HG03060 (cell line): ENCODE measurements at regions not wholly inside any gene's neighbourhood (a gene's known extent, or its start where the extent isn't known, plus 50 kb on each side); places are given as distances from the start of the nearest gene placed in this dataset.

Source experiments
- ATAC-seq: cut with Tn5 transposase; IDR thresholded peaks from one replicate; pipeline ENCODE4 v1.9.1; 2021; ENCODE audit warnings: low read depth, moderate number of reproducible peaks; ENCODE audit not compliant: unreplicated experiment

DNA sequence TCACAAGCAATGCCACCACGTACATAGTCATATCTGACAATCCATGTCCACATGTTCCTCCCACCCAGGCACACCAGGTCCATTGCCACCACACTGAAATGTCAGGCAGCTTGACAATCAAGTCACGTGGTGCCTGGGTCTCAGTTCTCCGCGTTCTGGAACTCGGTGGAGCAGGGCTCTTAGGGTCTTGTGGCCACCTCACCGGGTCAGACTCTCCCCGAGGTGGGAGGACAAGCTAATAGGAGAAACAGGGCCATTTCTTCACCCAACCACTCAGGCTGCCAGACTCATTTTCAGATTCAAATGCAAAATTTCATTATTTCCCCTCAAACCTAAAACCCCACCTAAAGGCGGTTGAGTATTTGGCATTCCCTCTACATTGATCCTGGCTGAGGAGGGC lies 200.5 kb upstream of the GAS1 start:
- no peak for ATAC-seq

DNA sequence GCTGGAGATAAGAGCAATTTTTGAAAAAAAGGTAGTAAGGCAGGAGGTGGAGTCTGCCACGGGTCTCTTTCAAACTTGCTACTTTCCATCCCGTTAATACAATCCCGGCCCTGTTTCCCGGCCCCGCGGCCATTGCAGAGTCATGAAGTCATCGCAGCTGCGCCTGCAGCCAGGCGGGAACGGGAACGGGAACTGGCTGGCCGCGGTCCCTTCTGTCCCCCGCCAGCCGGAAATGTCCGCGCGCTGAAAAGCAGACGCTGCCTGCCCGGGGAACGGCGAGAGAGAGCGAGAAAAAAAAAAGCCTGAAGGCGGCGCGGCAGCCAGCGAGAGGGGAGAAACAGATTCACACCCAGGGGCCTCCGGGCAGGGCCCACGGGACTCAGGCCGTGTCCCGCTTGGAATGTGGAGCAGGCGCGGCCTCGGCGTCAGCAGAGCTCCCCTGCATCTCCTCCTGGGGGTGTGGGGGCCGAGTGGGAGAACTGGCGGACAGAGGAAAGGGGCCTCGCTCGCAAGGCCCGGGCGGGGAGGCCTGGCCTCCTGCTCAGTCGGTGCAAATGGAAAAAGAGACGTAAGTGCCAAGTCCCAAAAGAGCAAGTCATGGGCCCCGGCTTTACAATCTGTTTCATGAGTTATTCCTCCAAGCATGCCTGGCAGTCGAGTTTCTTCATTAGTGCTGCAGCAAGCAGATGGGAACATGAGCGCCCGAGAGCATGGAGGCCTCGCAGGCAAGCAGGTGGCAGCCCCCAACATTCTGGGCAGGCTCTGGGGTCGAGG lies 201.2 kb upstream of the GAS1 start:
- no peak for ATAC-seq

DNA sequence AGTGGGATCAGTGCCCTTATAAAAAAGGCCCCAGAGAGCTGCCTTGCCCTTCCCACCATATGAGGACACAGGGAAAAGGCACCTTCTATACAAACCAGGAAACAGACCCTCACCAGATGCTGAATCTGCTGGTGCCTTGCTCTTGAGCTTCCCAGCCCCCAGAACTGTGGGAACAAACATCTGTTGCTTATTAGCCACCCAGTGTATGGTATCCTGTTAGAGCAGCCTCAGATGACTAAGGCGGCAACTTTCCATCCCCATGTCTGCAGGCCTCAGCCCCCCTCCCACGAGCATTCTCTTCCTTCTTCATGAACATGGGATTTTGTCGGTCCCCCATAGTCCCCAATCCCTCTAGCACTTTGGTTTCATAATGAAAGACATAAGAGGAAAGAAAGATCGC lies 202.5 kb upstream of the GAS1 start:
- ATAC-seq, result no peak

DNA sequence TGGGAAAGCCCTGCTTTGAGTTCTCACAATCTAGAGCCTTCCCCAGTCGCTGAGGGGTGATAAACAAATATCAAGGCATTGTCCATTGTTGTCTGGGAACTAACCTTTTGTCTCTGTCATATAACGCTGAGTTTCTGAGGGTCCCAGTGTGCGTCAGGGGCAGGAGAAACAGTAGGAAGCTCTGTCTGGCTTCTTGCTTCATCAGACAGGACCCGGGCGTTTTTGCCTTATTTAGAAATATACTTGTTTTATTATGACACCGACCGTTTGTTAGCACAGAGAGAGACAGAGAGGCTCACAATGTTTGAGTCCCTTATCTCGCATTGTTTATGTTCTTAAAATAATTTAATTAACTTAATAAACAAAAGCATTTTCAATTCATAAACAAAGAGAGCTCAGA lies 204.9 kb upstream of the GAS1 start:
- ATAC-seq, result no peak

DNA sequence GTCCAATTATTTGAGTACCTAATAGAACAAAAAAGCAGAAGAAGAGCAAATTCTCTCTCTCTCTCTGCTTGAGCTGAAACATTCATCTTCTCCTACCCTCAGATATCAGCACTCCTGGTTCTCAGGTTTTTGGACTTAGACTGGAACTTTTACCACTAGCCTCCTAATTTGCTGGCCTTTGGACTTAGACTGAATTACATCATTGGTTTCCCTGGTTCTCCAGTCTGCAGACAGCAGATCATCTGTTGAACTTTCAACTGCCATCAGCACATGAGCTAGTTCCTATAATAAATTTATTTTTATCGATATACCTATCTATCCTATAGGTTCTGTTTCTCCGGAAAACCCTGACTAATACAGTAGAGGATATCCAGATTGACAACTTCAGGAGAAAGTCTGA lies 208.9 kb upstream of the GAS1 start:
- no peak for ATAC-seq

DNA sequence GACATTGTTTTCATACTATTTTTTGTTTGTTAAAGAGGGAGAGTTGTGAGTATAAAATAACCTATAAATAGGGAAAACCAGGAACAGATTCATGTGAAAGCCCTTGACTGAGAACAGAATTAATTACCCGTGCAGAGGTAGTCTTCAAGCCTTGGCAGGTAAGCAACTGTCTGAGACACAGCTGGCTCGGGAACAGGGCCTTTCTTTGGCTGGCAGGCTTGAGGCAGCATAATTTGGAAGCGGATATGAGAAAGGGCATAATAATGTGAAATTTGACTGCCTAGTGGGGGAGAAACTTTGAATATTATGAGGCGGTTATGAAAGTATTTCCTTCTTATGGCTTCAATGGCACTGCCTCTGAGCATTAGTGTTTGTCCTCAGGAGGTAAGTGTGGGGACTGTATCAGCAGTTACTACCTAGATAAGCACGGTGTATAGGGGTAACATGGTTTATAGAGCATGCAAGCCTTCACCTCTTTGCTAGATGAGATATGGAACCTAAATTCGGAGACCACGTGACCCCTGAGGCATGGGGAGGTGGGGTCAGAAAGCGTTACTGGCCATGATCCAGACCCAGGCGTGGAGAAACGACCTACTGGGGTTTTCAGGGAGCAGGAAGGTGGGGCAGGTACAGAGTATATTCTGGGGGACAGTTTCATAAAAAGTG lies 210.2 kb upstream of the GAS1 start:
- no peak for ATAC-seq

DNA sequence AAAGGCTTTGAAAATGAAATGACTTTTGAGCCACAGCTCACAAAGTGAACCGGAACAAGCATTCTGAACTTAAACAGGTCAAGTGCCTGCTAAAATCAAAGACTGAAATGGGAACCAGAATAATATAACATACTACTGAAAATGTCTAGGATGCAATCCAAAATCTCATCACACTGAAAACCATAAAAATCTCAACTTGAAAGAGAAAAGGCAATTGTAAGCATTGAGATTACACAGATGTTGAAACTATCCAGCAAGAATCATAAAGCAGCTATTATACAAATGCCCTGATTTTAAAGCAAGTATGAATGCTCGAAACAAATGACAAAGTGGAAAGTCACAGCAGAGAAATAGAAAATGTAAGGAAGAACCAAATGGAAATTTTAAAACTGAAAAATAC lies 211.5 kb upstream of the GAS1 start:
- no peak for ATAC-seq

DNA sequence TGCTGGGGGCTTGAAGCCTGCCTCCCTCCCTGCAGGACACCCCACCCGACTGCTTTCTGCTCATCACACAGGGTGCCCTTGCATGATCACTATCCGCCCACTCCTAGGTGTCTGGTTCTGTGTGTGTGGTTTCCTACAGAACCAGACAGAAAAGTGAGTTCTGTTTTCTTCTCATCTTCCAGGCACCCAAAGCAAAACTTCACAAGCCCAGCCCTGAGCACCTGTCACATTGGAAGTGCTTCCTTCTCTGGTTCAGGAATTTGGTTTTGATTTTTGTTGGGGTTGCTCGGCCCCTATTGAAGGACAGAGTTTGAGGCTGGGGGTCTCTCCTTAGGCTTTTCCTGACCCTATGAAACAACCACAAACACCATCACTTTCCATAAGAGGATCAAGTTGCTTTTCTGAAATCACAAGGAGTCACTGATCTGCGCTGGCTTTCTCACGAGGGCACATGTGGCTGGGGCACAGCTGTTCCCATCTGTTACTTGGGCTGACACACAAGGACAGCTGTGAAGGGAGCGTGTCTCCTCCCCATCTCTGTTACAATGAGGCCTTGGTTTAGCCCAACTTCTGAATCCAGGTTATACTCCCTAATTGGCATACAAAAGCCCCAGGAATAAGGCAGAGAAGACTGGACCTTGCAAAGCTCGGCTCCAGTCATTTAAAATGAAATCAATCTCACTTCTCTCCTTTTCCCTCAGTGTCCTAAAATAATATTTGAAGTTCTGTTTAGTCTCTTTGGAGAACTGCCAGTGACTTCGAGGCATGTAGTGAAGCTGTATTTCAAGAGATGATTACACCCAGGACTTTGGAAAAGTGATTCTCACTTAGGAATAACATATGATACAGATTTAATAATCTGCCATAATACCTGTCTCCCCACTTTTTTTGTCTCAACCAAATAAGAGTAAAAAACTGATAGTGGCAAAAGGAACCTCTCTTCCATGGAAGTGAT lies 213.1 kb upstream of the GAS1 start:
- no peak for ATAC-seq

DNA sequence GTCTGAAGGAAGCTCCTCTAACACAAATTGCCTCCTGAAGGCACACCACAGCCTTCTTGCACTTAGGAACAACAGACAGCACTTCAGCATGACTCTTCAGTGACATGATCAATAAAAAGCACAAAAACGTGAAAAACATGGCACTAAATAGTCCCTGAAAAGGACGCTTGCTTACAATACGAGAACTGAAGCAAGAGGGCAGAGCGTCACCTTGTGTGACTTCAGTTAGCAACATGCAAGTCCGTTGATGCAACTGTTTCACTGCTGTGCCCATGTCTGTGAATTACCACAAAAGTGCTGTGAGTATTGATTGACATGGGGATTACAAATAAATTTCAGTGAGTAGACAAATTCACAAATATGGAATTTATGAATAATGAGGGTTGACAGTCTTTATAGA lies 219.9 kb upstream of the GAS1 start:
- no peak for ATAC-seq

DNA sequence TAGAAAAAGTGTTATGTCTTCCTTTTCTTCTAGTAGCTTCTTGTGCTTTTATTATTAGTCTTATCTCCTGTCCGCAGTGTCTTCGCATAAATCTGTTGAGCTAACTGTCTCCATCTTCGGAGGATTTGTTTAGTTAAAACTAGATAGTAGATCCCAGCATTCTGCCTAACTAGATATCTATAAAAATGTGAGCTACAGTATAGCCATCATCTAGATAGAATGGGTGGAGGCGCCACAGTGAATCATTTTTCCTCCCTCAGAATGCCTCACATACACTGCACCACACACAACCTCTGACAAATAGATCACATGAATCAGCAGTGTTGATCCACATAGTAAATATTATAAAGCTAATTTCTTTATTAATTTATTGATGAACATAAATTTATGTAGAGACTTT lies 220.3 kb upstream of the GAS1 start:
- ATAC-seq, result no peak

DNA sequence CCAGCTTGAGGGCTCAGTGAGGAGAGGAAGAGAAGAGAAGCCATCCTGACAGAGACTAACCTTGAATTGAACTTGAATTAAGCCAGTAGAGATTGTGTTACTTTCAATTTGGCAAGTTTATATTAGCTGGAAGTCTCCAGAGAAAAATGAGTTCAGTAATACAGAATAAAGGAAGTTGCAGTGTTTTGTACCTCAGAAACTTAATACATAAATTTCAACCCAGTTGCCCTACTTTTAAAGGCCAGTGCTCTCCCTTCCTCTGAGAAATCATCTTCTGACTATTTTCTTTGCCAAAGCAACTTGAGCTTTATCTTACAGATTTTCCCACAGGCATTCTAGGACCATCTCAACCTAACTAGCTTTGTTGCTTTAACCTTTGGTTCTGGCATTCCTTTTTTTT lies 231.0 kb upstream of the GAS1 start:
- ATAC-seq, result no peak

DNA sequence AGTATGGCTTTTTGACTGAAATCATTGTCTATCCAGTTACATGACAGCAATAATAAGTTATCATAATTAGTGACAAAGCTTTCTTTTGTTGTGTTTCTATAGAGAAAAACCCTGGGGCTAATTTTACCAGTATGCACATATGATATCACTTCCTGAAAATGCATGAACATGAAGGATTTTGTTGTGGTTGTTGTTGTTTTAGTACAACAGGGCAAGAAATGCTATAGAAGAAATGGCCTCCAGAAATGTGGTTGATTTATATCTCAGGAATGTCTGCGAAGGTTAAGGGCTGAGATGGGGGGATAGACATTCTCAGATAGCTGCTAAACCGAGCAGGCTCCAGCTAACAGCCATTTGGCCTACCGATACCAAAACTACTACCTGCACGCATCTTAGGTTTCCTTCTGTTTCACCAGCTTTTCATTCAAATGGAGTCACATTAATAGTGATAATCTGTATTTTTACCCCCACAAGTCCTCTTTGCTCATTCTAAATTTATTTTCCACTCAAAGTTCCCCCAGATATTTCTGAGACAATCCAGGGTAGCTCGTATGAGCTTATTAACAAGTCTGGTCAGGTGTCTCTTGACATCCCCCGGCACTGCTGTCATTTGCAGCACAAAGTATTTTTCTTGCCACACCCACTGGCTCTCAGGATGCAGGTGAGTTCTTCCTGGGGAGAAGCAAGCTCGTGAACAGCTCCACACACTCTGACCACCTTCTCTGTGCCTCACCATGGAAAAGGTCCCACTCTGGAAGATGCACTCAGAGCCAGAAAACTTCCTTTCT lies 232.4 kb upstream of the GAS1 start:
- ATAC-seq, result no peak

DNA sequence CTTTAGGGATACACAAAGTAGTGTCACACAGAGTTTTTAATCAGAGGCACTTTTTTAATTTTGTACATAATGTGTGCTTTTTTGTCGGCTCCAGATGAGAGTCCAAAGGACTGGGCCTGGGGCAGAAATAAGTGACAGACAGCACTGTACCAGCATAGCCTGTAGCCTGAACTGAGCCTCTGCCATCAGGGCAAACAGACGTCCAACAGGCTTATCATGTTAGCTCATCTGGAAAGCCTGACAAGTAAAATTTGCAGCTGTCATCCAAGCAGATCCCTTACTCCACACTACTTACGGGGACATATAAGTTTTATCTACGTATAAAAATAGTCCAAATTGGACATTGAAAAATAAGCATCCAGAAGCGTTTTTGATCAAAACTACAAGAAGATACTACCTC lies 233.1 kb upstream of the GAS1 start:
- ATAC-seq, result no peak

DNA sequence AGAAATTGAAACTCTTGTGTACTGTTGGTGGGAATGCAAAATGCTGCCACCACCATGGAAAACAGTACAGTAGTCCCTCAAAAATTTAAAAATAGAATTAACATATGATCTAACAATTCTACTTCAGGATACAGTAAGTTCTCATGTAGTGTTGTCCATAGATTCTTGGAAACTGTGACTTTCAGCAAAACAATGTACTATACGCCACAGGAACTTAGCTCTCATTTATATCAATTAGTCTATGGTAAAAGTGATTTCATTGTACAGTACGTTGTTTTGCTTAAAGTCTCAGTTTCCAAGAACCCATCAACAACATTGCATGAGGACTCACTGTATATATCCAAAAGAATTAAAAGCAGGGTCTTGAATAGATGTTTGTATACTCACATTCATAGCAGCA lies 233.5 kb upstream of the GAS1 start:
- no peak for ATAC-seq

DNA sequence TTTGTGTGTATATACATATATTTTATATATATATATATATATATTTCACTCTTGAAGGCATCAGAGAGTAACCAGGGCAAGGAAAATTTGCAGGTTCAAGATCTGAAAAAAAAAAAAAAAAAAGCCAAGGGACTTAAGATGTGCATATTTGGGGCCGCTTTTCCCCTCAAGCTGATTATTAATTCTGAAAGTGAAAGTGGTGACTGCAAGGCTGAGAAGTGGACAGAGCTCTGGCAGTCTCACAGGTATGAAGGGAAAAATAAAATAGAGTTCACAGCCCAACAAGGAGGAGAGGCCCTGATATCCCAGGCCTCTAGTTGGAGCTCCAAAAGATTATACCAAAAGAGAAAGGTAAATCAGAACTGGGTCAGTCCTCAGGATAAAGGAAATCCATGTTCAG lies 234.4 kb upstream of the GAS1 start:
- no peak for ATAC-seq

DNA sequence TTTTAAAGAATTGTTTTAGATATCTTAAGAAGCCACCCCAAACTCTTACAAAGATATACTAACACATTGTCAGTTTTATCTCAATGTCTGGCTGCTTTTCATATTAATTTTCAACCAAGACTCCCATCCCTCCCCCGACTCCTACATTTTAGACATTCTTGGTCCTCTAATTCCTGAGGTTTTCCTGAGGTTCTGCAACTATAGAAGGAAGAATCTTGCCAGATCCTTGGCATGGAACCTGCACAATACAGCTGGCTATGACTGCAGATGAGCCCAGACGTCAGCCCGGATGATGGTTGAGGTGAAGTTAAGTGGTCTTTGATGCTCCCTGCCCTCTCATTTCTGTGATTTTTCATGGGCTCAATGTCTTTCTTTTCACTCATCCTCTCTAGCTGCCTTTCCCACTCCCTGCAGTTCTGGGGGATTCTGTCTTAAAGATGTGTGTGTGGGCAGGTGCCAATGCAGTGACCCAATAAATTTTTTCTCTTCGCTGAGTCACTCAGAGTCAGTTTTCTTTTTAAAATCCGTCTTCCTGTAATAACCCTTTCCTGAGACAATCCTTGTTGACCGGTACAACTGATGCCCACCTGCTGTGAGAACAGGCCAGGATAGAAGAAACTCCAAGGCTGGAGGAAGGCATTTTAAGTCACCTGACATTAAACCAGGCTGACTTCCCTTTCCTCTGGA lies 237.8 kb upstream of the GAS1 start:
- no peak for ATAC-seq

DNA sequence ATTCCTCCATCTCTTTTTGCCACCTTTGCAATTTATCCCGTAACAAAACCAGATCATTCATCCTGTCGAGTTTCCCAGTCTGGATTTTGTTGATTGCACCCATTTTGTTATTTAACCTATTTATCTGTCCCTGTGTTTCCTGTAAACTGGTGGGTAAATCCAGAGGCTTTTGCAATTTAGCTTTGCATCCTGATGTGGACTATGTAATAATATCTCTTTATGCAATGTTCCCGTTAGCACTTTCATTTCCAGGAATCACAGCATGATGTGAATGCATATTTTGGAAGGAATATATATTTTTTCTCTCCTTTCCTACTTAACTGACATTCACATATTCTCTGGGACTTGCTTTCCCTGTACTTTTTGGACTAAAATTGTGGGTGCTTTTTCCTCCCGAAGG lies 240.3 kb upstream of the GAS1 start:
- no peak for ATAC-seq

DNA sequence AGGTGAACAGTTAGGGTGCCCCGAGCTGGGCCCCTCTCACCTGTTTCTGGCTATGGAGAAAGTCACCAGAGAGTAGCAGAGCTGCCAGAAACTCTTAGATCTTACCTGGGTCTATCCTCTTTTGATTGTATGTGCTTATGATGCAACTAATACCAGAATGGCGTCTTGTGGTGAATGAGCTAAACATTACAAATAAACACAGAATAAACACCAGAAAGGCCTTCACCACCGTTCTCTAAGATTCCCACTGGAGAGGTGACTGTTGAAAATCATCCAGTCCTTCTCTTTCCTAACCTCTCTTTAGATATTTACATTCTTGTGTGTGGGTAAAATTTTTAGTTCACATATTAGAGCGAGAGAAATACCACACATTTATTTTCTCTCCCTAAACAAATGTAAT lies 241.7 kb upstream of the GAS1 start:
- no peak for ATAC-seq

DNA sequence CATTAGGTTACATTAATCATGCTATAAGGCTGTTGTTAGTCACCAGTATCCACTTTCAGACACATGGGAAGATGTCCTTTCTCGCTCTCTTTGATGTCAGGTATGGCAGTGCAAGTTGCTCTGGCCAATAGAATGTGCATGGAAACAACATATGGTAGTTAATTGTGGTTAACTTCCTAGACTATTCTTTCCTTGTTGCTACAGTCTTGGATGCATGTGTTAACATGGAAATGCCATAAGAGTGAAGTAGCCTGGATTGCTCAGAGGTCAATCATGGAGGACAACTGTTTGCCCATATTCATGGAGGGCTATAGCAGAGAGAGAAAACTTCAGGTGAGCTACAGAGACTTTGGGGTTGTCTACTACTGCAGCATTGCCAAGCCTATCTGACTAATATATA lies 245.8 kb upstream of the GAS1 start:
- no peak for ATAC-seq
